Ishikawa (cell line): ENCODE measurements at regions not wholly inside any gene's neighbourhood (a gene's known extent, or its start where the extent isn't known, plus 50 kb on each side); places are given as distances from the start of the nearest gene placed in this dataset.

Experiments used
- CEBPB ChIP-seq: IDR thresholded peaks from 2 replicates; pipeline ENCODE4 v1.6.1; 2012
- CREB1 ChIP-seq: IDR thresholded peaks from 2 replicates; pipeline ENCODE4 v1.6.1; 2012; ENCODE audit warnings: low read depth
- EGR1 ChIP-seq: IDR thresholded peaks from 2 replicates; pipeline ENCODE4 v1.6.1; 2012
- EP300 ChIP-seq: IDR thresholded peaks from 2 replicates; pipeline ENCODE4 v1.6.1; 2012; ENCODE audit warnings: borderline replicate concordance
- FOXM1 ChIP-seq: IDR thresholded peaks from 2 replicates; pipeline ENCODE4 v1.6.1; 2012; ENCODE audit warnings: low read depth, borderline replicate concordance
- NFIC ChIP-seq: IDR thresholded peaks from 2 replicates; pipeline ENCODE4 v1.6.1; 2012
- RAD21 ChIP-seq: IDR thresholded peaks from 2 replicates; pipeline ENCODE4 v1.6.1; 2012; ENCODE audit warnings: low read depth
- TAF1 ChIP-seq: IDR thresholded peaks from 2 replicates; pipeline ENCODE4 v1.6.1; 2012; ENCODE audit warnings: low read depth, mild to moderate bottlenecking
- TCF12 ChIP-seq: IDR thresholded peaks from 2 replicates; pipeline ENCODE4 v1.6.1; 2012; ENCODE audit warnings: low read depth
- TEAD4 ChIP-seq: IDR thresholded peaks from 2 replicates; pipeline ENCODE4 v1.6.1; 2012
- YY1 ChIP-seq: IDR thresholded peaks from 2 replicates; pipeline ENCODE4 v1.6.1; 2012; ENCODE audit warnings: low read depth
- ZBTB7A ChIP-seq: IDR thresholded peaks from 2 replicates; pipeline ENCODE4 v1.6.1; 2012; ENCODE audit warnings: low read depth
- TF ChIP-seq, protein P1 (sequence below): IDR thresholded peaks from 2 replicates; pipeline ENCODE4 v1.6.1; 2012; ENCODE audit warnings: low read depth, mild to moderate bottlenecking
- TF ChIP-seq, protein P2 (sequence below): IDR thresholded peaks from 2 replicates; pipeline ENCODE4 v1.6.1; 2012
- TF ChIP-seq, protein P3 (sequence below): IDR thresholded peaks from 2 replicates; pipeline ENCODE4 v1.6.1; 2012

DNA sequence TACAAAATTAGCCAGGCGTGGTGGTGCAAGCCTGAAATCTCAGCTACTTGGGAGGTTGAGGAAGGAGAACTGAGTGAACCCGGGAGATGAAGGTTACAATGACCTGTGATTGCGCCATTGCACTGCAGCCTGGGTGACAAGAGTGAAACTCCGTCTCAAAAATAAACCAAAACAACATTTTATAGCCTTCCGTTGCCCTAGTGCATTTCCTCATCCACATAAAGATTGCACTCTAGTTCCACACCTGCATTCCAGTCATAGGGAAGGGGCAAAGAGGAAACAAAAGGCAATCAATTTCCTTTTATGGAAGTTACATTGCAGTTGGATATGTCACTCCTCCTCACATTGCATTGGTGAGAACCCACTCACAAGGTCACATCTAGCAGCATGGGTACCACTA lies 182.7 kb upstream of the ARG1 start:
- TF ChIP-seq, protein P1, sequence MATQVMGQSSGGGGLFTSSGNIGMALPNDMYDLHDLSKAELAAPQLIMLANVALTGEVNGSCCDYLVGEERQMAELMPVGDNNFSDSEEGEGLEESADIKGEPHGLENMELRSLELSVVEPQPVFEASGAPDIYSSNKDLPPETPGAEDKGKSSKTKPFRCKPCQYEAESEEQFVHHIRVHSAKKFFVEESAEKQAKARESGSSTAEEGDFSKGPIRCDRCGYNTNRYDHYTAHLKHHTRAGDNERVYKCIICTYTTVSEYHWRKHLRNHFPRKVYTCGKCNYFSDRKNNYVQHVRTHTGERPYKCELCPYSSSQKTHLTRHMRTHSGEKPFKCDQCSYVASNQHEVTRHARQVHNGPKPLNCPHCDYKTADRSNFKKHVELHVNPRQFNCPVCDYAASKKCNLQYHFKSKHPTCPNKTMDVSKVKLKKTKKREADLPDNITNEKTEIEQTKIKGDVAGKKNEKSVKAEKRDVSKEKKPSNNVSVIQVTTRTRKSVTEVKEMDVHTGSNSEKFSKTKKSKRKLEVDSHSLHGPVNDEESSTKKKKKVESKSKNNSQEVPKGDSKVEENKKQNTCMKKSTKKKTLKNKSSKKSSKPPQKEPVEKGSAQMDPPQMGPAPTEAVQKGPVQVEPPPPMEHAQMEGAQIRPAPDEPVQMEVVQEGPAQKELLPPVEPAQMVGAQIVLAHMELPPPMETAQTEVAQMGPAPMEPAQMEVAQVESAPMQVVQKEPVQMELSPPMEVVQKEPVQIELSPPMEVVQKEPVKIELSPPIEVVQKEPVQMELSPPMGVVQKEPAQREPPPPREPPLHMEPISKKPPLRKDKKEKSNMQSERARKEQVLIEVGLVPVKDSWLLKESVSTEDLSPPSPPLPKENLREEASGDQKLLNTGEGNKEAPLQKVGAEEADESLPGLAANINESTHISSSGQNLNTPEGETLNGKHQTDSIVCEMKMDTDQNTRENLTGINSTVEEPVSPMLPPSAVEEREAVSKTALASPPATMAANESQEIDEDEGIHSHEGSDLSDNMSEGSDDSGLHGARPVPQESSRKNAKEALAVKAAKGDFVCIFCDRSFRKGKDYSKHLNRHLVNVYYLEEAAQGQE, result no peak
- TF ChIP-seq TAF1 (no peak), ZBTB7A (no peak), FOXM1 (no peak), YY1 (no peak), EGR1 (no peak), NFIC (no peak), RAD21 (no peak), TCF12 (no peak), EP300 (no peak), CEBPB (no peak), CREB1 (no peak), TEAD4 (no peak)
- TF ChIP-seq, protein P2, sequence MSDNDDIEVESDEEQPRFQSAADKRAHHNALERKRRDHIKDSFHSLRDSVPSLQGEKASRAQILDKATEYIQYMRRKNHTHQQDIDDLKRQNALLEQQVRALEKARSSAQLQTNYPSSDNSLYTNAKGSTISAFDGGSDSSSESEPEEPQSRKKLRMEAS, result no peak
- TF ChIP-seq, protein P3, sequence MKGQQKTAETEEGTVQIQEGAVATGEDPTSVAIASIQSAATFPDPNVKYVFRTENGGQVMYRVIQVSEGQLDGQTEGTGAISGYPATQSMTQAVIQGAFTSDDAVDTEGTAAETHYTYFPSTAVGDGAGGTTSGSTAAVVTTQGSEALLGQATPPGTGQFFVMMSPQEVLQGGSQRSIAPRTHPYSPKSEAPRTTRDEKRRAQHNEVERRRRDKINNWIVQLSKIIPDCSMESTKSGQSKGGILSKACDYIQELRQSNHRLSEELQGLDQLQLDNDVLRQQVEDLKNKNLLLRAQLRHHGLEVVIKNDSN, result no peak

DNA sequence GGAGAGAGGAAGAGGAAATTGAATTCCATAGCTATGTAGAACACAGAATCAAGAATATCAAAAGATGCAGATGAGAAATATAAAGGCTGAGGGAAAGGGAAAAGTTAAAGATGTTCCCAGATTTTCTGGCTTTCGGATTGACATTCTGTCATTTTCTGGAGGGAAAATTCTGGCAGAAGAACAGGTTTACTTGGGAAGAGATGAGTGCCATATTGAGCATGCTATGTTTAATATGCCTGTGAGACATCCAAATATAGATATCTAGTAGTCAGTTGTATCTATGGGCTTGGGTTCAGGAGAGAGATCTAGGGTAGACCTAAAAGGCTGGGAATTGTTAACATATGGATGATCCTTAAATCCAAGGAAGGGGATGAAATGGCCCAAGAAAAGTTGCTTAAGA lies 181.9 kb upstream of the ARG1 start:
- TF ChIP-seq, protein P3, result no peak
- TF ChIP-seq ZBTB7A, result no peak
- TF ChIP-seq EP300, result no peak
- no peak for TF ChIP-seq TEAD4
- no peak for TF ChIP-seq EGR1
- TF ChIP-seq, protein P1, result no peak
- no peak for TF ChIP-seq NFIC
- no peak for TF ChIP-seq TAF1
- no peak for TF ChIP-seq FOXM1
- no peak for TF ChIP-seq YY1
- TF ChIP-seq, protein P2, result no peak
- TF ChIP-seq CREB1, result no peak
- TF ChIP-seq RAD21, result no peak
- TF ChIP-seq CEBPB, result no peak
- no peak for TF ChIP-seq TCF12

DNA sequence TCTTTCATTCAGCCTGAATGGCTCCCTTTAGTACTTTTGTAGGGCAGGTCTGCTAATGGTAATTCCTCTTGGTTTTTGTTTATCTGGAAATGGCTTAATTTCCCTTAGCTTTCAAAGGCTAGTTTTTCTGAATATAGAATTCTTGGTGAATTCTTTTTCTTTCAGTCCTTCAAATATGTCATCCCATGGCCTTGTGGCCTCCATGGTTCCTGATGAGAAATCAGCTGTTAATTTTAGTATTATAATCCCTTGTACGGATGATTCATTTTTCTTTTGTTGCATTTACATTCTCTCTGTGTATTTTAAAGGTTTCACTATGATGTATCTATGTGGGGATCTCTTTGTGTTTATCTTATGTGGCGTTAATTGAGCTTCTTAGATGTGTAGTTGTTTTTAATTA lies 179.6 kb upstream of the ARG1 start:
- no peak for TF ChIP-seq FOXM1

DNA sequence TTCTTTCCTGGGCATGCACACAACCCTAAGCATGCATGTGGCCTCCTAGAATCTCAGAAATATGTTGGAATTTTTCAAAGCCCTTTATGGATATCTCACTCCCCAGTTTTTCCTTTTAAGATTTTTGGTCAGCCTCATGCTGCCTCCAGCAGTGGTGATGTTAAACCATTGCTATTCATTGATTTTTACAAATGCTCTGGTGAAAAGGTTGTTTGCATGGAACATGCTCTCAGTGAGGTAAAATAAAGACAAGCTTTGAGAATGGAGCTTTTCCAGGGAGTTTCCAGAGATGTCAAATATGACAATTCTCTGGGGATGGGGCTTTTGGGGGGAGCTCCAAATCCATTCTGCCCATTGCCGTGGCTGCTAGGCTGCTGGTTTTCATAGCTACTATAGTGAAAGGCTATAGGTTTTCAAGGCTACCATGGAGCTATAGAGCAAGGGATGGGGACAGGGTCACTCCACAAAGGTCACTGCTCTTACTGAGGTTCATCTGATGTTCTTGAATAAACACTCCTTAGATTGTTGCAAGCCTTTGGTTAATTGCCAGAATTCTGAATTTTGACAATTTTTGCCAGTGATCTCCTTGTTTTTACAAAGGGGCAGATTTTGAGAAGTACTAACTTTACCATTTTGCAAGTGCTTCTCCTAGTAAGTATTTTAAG lies 178.1 kb upstream of the ARG1 start:
- TF ChIP-seq TCF12 (no peak), CREB1 (no peak), CEBPB (no peak), NFIC (no peak), TAF1 (no peak), TEAD4 (no peak)
- TF ChIP-seq, protein P2, result no peak
- TF ChIP-seq, protein P1, result no peak

DNA sequence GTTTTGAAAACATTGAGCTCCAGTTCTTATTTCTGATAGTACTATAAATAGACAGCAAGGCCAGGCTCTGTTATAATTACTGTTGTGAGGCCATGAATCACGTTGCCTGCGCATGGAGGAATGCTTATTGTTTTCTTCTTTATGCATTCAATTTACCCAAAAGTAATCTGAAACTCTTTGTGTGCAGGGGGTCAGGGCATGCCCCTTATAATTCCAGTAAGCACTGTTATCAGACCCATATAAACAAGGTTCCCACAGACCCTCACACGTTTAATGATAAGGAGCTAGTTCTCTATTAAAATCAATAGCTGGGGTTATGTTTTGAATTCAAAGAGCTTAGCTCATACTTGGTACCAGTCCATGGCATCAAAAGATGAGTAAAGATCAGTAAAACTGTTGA lies 174.8 kb upstream of the ARG1 start:
- TF ChIP-seq RAD21 (no peak), TCF12 (no peak), YY1 (no peak), EGR1 (no peak), NFIC (no peak), FOXM1 (no peak), ZBTB7A (no peak), CREB1 (no peak), TAF1 (no peak), EP300 (no peak), CEBPB (no peak), TEAD4 (no peak)
- TF ChIP-seq, protein P1, result no peak
- TF ChIP-seq, protein P2, result no peak
- TF ChIP-seq, protein P3, result no peak
